Tibial artery (tissue), 4 donors: ENCODE measurements at regions not wholly inside any gene's neighbourhood (a gene's known extent, or its start where the extent isn't known, plus 50 kb on each side); places are given as distances from the start of the nearest gene placed in this dataset.

Experiments used
- DNase-seq, 2 donors: peaks; one replicate each; pipeline ENCODE4 v3.0.0-alpha.2; 2019
- H3K27ac ChIP-seq, 2 donors: fragments of 200-600 bp; sonication (generic) in 1 of 2; 1 replicate in 1 of 2; 2 replicates in 1 of 2; pipeline ENCODE4 v1.5.1; 2018 to 2019; ENCODE audit warnings: mild to moderate bottlenecking in 1 of 2
- H3K27me3 ChIP-seq, 2 donors: fragments of 200-600 bp; sonication (generic) in 1 of 2; one replicate each; pipeline versions ENCODE4 v1.5.1 to v1.6.0; 2016 to 2019
- H3K36me3 ChIP-seq, 3 donors: fragments of 200-600 bp; sonication (generic) in 2 of 3; one replicate each; pipeline ENCODE4 v1.5.1; 2016 to 2019; ENCODE audit warnings: mild to moderate bottlenecking in 2 of 3
- H3K4me1 ChIP-seq, 4 donors: fragments of 200-600 bp; sonication (generic) in 2 of 4; 1 replicate in 3 of 4; 2 replicates in 1 of 4; pipeline ENCODE4 v1.5.1; 2016 to 2019
- H3K4me3 ChIP-seq, 2 donors: fragments of 200-600 bp; sonication (generic) in 1 of 2; 1 replicate in 1 of 2; 2 replicates in 1 of 2; pipeline ENCODE4 v1.5.1; 2018 to 2019; ENCODE audit warnings: mild to moderate bottlenecking in 2 of 2
- H3K9me3 ChIP-seq, 3 donors: fragments of 200-600 bp; sonication (generic) in 1 of 3; one replicate each; pipeline ENCODE4 v1.5.1; 2016 to 2019
- intact Hi-C: fragments of 100-400 bp; cut with DNase I; formaldehyde crosslinking; loops from one replicate; pipeline ENCODE4 v1.15.0; 2023; ENCODE audit warnings: low total_unique reads
- TF ChIP-seq, protein P1 (sequence below), 2 experiments: fragments of 200-600 bp in 1 of 2; fragments of 450-650 bp in 1 of 2; IDR thresholded peaks; one replicate each; pipeline ENCODE4 v1.5.1; 2017 to 2019; ENCODE audit warnings: antibody characterized with exemption in 2 of 2, mild to moderate bottlenecking in 1 of 2, moderate library complexity in 1 of 2

DNA sequence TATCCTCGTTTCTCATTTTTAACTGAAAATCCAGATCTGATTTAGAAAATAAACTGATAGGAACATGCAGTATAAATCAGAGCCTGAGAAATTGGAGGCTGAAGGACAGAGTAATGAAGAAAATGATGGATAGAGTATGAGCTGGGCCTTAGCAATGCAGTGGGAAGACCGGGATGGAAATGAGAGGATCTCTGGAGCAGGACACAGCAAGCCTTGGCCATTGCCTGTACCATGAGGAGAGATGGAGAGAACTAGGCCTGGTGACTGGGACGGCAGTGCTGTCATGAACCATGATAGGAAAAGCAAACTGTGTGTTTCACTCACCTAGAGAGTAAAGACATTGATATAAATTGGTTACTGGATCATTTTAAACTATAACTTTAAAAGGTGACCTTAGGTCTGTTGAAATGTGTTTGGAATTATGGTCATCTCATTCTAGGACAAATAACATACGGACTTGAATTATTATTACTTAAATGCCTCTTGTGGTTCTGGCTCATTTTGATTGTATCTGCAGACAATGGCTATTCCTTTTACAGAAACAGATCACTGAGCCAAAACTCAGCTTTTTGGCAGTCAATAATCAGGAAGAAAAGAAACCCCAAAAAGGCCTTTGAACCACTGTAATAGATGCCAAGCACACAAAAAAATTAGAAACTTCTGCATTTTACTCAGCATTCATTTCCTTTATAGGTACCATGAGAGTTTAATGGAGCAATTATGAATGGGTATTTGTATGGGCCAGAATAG, 251.9 kb upstream of the PRKD1 start:
- DNase-seq, result no peak
- H3K27me3 ChIP-seq, result no peaks in the 10 kb centered on the region
- no peaks in the 10 kb centered on the region for H3K36me3 ChIP-seq
- no peak overlapping the region for H3K27ac ChIP-seq
- intact Hi-C loops, result no loop called here
- no peaks in the 10 kb centered on the region for H3K9me3 ChIP-seq
- TF ChIP-seq, protein P1, sequence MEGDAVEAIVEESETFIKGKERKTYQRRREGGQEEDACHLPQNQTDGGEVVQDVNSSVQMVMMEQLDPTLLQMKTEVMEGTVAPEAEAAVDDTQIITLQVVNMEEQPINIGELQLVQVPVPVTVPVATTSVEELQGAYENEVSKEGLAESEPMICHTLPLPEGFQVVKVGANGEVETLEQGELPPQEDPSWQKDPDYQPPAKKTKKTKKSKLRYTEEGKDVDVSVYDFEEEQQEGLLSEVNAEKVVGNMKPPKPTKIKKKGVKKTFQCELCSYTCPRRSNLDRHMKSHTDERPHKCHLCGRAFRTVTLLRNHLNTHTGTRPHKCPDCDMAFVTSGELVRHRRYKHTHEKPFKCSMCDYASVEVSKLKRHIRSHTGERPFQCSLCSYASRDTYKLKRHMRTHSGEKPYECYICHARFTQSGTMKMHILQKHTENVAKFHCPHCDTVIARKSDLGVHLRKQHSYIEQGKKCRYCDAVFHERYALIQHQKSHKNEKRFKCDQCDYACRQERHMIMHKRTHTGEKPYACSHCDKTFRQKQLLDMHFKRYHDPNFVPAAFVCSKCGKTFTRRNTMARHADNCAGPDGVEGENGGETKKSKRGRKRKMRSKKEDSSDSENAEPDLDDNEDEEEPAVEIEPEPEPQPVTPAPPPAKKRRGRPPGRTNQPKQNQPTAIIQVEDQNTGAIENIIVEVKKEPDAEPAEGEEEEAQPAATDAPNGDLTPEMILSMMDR (IDR thresholded peaks at IDR 0.05), result no peak
- no peak overlapping the region for H3K4me3 ChIP-seq
- H3K4me1 ChIP-seq, result peaks cover 0 to 3% (median 0%) of the 10 kb centered on the region in 4 donors

DNA sequence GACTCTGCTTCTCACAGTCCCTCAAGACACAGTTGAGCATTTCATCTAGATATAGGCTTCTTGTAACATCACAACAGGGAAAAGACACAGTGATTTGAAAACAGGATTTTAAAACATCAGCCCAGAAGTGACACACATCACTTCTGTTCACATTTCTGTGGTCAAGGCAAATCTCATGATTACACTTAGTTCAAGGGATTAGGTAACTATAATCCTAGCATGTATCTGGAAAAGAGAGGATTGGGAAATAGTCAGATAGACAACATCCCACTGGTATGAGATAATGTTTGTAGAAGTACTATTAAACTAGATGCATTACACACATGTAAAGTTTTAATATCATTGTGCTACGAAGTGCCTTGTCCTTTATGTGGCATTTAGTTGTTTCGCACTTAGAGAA, 252.6 kb upstream of the PRKD1 start:
- Histone ChIP-seq H3K9me3 (no peaks in the 10 kb centered on the region), H3K27me3 (no peaks in the 10 kb centered on the region), H3K27ac (no peak overlapping the region), H3K36me3 (no peaks in the 10 kb centered on the region), H3K4me1 (peaks cover 0 to 3% (median 0%) of the 10 kb centered on the region in 4 donors), H3K4me3 (no peak overlapping the region)
- DNase-seq, result no peak
- TF ChIP-seq, protein P1 (IDR thresholded peaks at IDR 0.05), result no peak
- intact Hi-C loops, result no loop called here

DNA sequence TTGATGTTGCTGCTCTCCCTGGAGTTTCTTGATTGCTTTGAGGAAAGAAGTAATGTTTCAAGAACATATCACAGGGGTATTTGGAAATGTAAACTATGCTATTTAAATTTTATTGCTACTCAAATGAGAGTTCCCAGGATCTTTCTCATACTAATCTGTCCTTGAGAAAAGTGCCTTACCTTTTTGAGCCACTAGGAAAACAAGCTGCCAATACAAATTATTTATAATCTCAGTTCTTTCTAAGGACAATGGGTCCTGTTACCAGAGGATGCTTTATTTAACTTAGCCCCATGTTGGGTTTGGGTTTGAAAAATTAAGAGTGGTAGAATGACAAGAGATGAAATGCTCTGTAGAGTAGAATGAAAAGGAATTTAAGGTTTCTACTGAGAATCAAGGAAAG, 258.2 kb upstream of the PRKD1 start:
- Histone ChIP-seq H3K4me1 (peaks cover 0 to 3% (median 0%) of the 10 kb centered on the region in 4 donors), H3K4me3 (no peak overlapping the region), H3K27ac (no peak overlapping the region), H3K9me3 (no peaks in the 10 kb centered on the region), H3K36me3 (no peaks in the 10 kb centered on the region), H3K27me3 (no peaks in the 10 kb centered on the region)
- intact Hi-C loops, result no loop called here
- DNase-seq, result no peak
- TF ChIP-seq, protein P1 (IDR thresholded peaks at IDR 0.05), result no peak

DNA sequence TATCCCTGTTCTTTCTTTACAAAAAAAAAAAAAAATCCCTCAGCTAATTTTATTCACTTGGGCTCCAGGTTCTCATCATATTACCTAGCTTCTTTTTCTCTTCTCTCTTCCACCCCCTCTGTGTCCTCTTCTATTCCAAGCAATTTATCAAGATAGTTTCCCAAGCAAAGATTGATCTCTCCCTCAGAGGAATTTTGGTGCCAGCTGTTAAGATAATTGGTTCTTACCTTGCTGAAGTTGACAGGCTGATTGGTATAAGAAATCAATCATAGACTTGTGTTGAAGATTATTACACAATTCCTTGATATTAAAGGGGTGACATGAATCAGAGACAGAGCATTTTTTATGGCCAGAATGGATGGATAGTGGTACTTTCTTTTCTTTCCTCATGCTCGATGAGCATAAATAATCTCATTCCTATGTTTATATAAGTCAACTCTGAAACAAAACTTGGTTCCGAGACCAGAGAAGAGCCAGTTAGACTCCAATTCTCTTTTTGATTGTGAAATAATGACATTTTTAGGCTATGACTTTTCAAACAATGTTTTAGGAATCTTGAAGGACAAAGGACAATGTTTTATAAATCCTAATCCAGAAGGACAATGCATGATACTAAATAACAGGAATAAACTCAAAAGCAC, 264.1 kb upstream of the PRKD1 start:
- Histone ChIP-seq H3K27me3 (no peaks in the 10 kb centered on the region), H3K27ac (no peak overlapping the region), H3K36me3 (no peaks in the 10 kb centered on the region), H3K4me1 (peaks cover 0 to 39% (median 12%) of the 10 kb centered on the region in 4 donors), H3K9me3 (no peaks in the 10 kb centered on the region), H3K4me3 (no peak overlapping the region)
- intact Hi-C loops, result no loop called here
- TF ChIP-seq, protein P1 (IDR thresholded peaks at IDR 0.05), result no peak
- no peak for DNase-seq

DNA sequence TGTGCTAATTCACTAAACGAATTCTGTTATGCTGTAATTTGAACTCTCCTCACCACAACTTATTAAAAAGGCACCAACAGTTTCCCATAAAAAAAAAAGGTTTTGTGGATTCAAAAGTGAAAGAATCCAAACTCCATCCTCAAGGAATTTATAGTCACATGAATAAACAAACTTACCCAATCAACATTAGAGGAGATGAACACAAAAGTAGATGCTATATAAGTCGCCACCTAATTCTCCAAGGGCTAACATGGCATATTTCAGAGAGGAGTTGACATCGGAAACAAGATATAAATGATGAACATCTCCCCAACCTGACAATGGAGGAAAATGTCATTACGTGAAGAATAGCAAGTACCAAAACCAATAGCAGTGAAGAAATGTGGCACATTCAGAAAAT, 265.5 kb upstream of the PRKD1 start:
- Histone ChIP-seq H3K4me3 (no peak overlapping the region), H3K27me3 (no peaks in the 10 kb centered on the region), H3K36me3 (no peaks in the 10 kb centered on the region), H3K9me3 (no peaks in the 10 kb centered on the region), H3K4me1 (peaks cover 0 to 39% (median 12%) of the 10 kb centered on the region in 4 donors), H3K27ac (peak overlapping the region in 1 of 2 donors; percentile 67)
- no peak for DNase-seq
- intact Hi-C loops, result no loop called here
- TF ChIP-seq, protein P1 (IDR thresholded peaks at IDR 0.05), result no peak
